Mucosa of descending colon (tissue), 3 donors: ENCODE measurements at regions not wholly inside any gene's neighbourhood (a gene's known extent, or its start where the extent isn't known, plus 50 kb on each side); places are given as distances from the start of the nearest gene placed in this dataset.
"Not testable (repeated sequence)": the region's sequence is repeated elsewhere in the genome, so short reads cannot be mapped to it uniquely, and the experiment has no call there.

Experiments
- ATAC-seq: fragments of 200-7000 bp; cut with Tn5 transposase; one replicate; pipeline ENCODE4 v1.9.1; 2020; ENCODE audit warnings: mild to moderate bottlenecking, moderate library complexity
- DNase-seq, 3 donors: peaks; one replicate each; pipeline ENCODE4 v3.0.0-alpha.2; 2020
- H3K36me3 ChIP-seq: fragments of 200-600 bp; one replicate; pipeline ENCODE4 v1.8.0; 2021; ENCODE audit warnings: low read depth, mild to moderate bottlenecking
- H3K4me1 ChIP-seq: fragments of 200-600 bp; one replicate; pipeline ENCODE4 v1.8.0; 2021; ENCODE audit warnings: low read depth, mild to moderate bottlenecking
- H3K4me3 ChIP-seq: fragments of 200-600 bp; one replicate; pipeline ENCODE4 v1.8.0; 2021; ENCODE audit warnings: mild to moderate bottlenecking
- H3K9me3 ChIP-seq: fragments of 200-600 bp; one replicate; pipeline ENCODE4 v1.8.0; 2021; ENCODE audit warnings: mild to moderate bottlenecking
- CTCF ChIP-seq: fragments of 200-600 bp; IDR thresholded peaks from one replicate; pipeline ENCODE4 v1.8.0; 2022; ENCODE audit warnings: antibody characterized with exemption, mild to moderate bottlenecking
- intact Hi-C, 2 donors: fragments of 100-400 bp; cut with DNase I in 1 of 2; cut with micrococcal nuclease in 1 of 2; formaldehyde crosslinking; loops; one replicate each; pipeline versions ENCODE4 v1.11.0 to v1.11.1; 2022; cut with DNase I, micrococcal nuclease
- donor health status: DM: no; HTN: no; CAD: no; lungs with moderate emphysema.
- donor health status: DM: no; HTN: no; CAD: no.
- donor health status: DM: no; HTN: yes; CAD: no.

GRCh38 chr13:54390841-54391240 lies 1362.2 kb downstream of the OLFM4 start:
- intact Hi-C loops, result no loop called here
- H3K4me3 ChIP-seq, result no peak overlapping the region
- H3K4me1 ChIP-seq, result no peaks in the 10 kb centered on the region
- H3K36me3 ChIP-seq, result no peaks in the 10 kb centered on the region
- no peaks in the 10 kb centered on the region for H3K9me3 ChIP-seq
- no peak for DNase-seq
- TF ChIP-seq CTCF, result no peak
- no peak for ATAC-seq

GRCh38 chr13:54394085-54394700 lies 1365.6 kb downstream of the OLFM4 start:
- DNase-seq (no peak), ATAC-seq (no peak)
- Histone ChIP-seq H3K9me3 (no peaks in the 10 kb centered on the region), H3K4me3 (no peak overlapping the region), H3K36me3 (no peaks in the 10 kb centered on the region), H3K4me1 (no peaks in the 10 kb centered on the region)
- TF ChIP-seq CTCF, result no peak
- intact Hi-C loops, result no loop called here

- intact Hi-C loops, result no loop called here
- ATAC-seq, result no peak
- no peaks in the 10 kb centered on the region for H3K9me3 ChIP-seq
- H3K4me3 ChIP-seq, result no peak overlapping the region
- TF ChIP-seq CTCF, result no peak
- no peaks in the 10 kb centered on the region for H3K36me3 ChIP-seq
- no peaks in the 10 kb centered on the region for H3K4me1 ChIP-seq
- no peak for DNase-seq
Measured at GRCh38 chr13:54394908-54395307, 1366.3 kb downstream of the OLFM4 start.

GRCh38 chr13:54402495-54402894 lies 1373.9 kb downstream of the OLFM4 start:
- ATAC-seq (no peak), DNase-seq (no peak)
- intact Hi-C loops, result no loop called here
- H3K4me3 ChIP-seq, result no peak overlapping the region
- no peaks in the 10 kb centered on the region for H3K4me1 ChIP-seq
- no peak for TF ChIP-seq CTCF
- no peaks in the 10 kb centered on the region for H3K36me3 ChIP-seq
- H3K9me3 ChIP-seq, result peaks cover 14% of the 10 kb centered on the region

GRCh38 chr13:54415753-54416366 lies 1387.2 kb downstream of the OLFM4 start:
- H3K4me1 ChIP-seq, result no peaks in the 10 kb centered on the region
- peaks cover 7% of the 10 kb centered on the region for H3K9me3 ChIP-seq
- DNase-seq (no peak), ATAC-seq (no peak)
- H3K36me3 ChIP-seq, result no peaks in the 10 kb centered on the region
- intact Hi-C loops, result no loop called here
- no peak for TF ChIP-seq CTCF
- no peak overlapping the region for H3K4me3 ChIP-seq

GRCh38 chr13:54422946-54423345 lies 1394.3 kb downstream of the OLFM4 start:
- ATAC-seq, H3K4me1 ChIP-seq, H3K36me3 ChIP-seq, intact Hi-C loops, DNase-seq, H3K9me3 ChIP-seq, H3K4me3 ChIP-seq: not testable (repeated sequence)
